ENCODE measurements at regions not wholly inside any gene's neighbourhood (a gene's known extent, or its start where the extent isn't known, plus 50 kb on each side); places are given as distances from the start of the nearest gene placed in this dataset.

GRCh38 chr9:120014796-120015195, 565.2 kb downstream of the CDK5RAP2 start:
- no peak for TF ChIP-seq CTCF (conservative IDR thresholded peaks at IDR 0.05)
- no peak for TF ChIP-seq ZFX (IDR thresholded peaks at IDR 0.05)
- H3K27ac ChIP-seq, result peak overlapping the region; percentile 30

- no peak overlapping the region for H3K27ac ChIP-seq
- no peak for TF ChIP-seq CTCF (conservative IDR thresholded peaks at IDR 0.05)
- TF ChIP-seq ZFX (IDR thresholded peaks at IDR 0.05), result no peak
Observed at GRCh38 chr9:120009856-120010255, 570.1 kb downstream of the CDK5RAP2 start.

- no peak overlapping the region for H3K27ac ChIP-seq
- no peak for TF ChIP-seq ZFX (IDR thresholded peaks at IDR 0.05)
- TF ChIP-seq CTCF (conservative IDR thresholded peaks at IDR 0.05), result no peak
Observed at GRCh38 chr9:120001536-120001935, 578.4 kb downstream of the CDK5RAP2 start.

- TF ChIP-seq CTCF (conservative IDR thresholded peaks at IDR 0.05), result no peak
- TF ChIP-seq ZFX (IDR thresholded peaks at IDR 0.05), result no peak
- no peak overlapping the region for H3K27ac ChIP-seq
Observed at GRCh38 chr9:119998614-119999013, 581.4 kb downstream of the CDK5RAP2 start.

GRCh38 chr9:119991797-119992196, 588.2 kb downstream of the CDK5RAP2 start:
- no peak overlapping the region for H3K27ac ChIP-seq
- no peak for TF ChIP-seq ZFX (IDR thresholded peaks at IDR 0.05)
- TF ChIP-seq CTCF (conservative IDR thresholded peaks at IDR 0.05), result no peak

- TF ChIP-seq CTCF (conservative IDR thresholded peaks at IDR 0.05) (no peak), ZFX (IDR thresholded peaks at IDR 0.05) (no peak)
- H3K27ac ChIP-seq, result no peak overlapping the region
Observed at GRCh38 chr9:119986713-119987112, 593.3 kb downstream of the CDK5RAP2 start.

- TF ChIP-seq CTCF (conservative IDR thresholded peaks at IDR 0.05) (peak; percentile 52), ZFX (IDR thresholded peaks at IDR 0.05) (no peak)
- no peak overlapping the region for H3K27ac ChIP-seq
Observed at GRCh38 chr9:119986205-119986604, 593.8 kb downstream of the CDK5RAP2 start.
